Activated CD4-positive, alpha-beta T cell treated with anti-CD3 and anti-CD28 coated beads, Interleukin-2, amount 50 U/mL, for 16 hours (primary cell): ENCODE measurements at regions not wholly inside any gene's neighbourhood (a gene's known extent, or its start where the extent isn't known, plus 50 kb on each side); places are given as distances from the start of the nearest gene placed in this dataset.

Experiments
- DNase-seq: peaks from one replicate; pipeline ENCODE4 v3.0.0-alpha.2; 2020

- no peak for DNase-seq
Measured at GRCh38 chr7:132666774-132667172, 90.5 kb upstream of the PLXNA4 start.

GRCh38 chr7:132666071-132666773 is 90.0 kb upstream of the PLXNA4 start:
- peak; percentile 18 for DNase-seq

- peak; percentile 15 for DNase-seq
Measured at GRCh38 chr7:132656846-132657776, 80.8 kb upstream of the PLXNA4 start.

GRCh38 chr7:132656341-132656740 is 80.1 kb upstream of the PLXNA4 start:
- DNase-seq, result no peak

GRCh38 chr7:132655131-132655727 is 79.0 kb upstream of the PLXNA4 start:
- DNase-seq, result peak; percentile 67

GRCh38 chr7:132654150-132654549 is 77.9 kb upstream of the PLXNA4 start:
- peak; percentile 29 for DNase-seq

- DNase-seq, result no peak
Measured at GRCh38 chr7:132653366-132653930, 77.2 kb upstream of the PLXNA4 start.

- DNase-seq, result no peak
Measured at GRCh38 chr7:132652507-132652906, 76.2 kb upstream of the PLXNA4 start.

GRCh38 chr7:132650498-132650897 is 74.2 kb upstream of the PLXNA4 start:
- DNase-seq, result no peak

- DNase-seq, result no peak
Measured at GRCh38 chr7:132647311-132647710, 71.0 kb upstream of the PLXNA4 start.

- no peak for DNase-seq
Measured at GRCh38 chr7:132646052-132646451, 69.8 kb upstream of the PLXNA4 start.

- no peak for DNase-seq
Measured at GRCh38 chr7:132643302-132643701, 67.0 kb upstream of the PLXNA4 start.

- DNase-seq, result no peak
Measured at GRCh38 chr7:132641238-132641637, 65.0 kb upstream of the PLXNA4 start.

- DNase-seq, result no peak
Measured at GRCh38 chr7:132639983-132640382, 63.7 kb upstream of the PLXNA4 start.

- no peak for DNase-seq
Measured at GRCh38 chr7:132638000-132638399, 61.7 kb upstream of the PLXNA4 start.

GRCh38 chr7:132636581-132636980 is 60.3 kb upstream of the PLXNA4 start:
- DNase-seq, result no peak

GRCh38 chr7:132635127-132635526 is 58.9 kb upstream of the PLXNA4 start:
- no peak for DNase-seq

GRCh38 chr7:132630834-132631233 is 54.6 kb upstream of the PLXNA4 start:
- DNase-seq, result no peak
